Colonic mucosa (tissue), 4 donors: ENCODE measurements at regions not wholly inside any gene's neighbourhood (a gene's known extent, or its start where the extent isn't known, plus 50 kb on each side); places are given as distances from the start of the nearest gene placed in this dataset.

Source experiments
- DNase-seq: peaks from one replicate; pipeline ENCODE4 v3.0.0-alpha.2; 2020
- H3K27ac ChIP-seq: fragments of 200-600 bp; one replicate; pipeline ENCODE4 v1.8.0; 2021
- H3K27me3 ChIP-seq: fragments of 200-600 bp; one replicate; pipeline ENCODE4 v1.8.0; 2021
- H3K36me3 ChIP-seq: fragments of 200-600 bp; one replicate; pipeline ENCODE4 v1.8.0; 2021
- H3K4me1 ChIP-seq: fragments of 200-600 bp; one replicate; pipeline ENCODE4 v1.8.0; 2021; ENCODE audit warnings: mild to moderate bottlenecking
- H3K4me3 ChIP-seq: fragments of 200-600 bp; one replicate; pipeline ENCODE4 v1.8.0; 2021
- H3K9ac ChIP-seq, 2 donors: one replicate each; pipeline ENCODE4 v1.7.0; 2013; ENCODE audit warnings: control low read depth in 2 of 2, low read depth in 2 of 2, low read length in 2 of 2
- H3K9me3 ChIP-seq: fragments of 200-600 bp; one replicate; pipeline ENCODE4 v1.8.0; 2021
- intact Hi-C: fragments of 100-400 bp; cut with DNase I; formaldehyde crosslinking; loops from one replicate; pipeline ENCODE4 v1.14.1; 2022
- TF ChIP-seq, protein P1 (sequence below): fragments of 200-600 bp; IDR thresholded peaks from one replicate; pipeline ENCODE4 v1.8.0; 2022; ENCODE audit warnings: antibody characterized with exemption, mild to moderate bottlenecking
- donor health status: healthy.
- donor health status: DM: no; HTN: no; CAD: no.
- donor health status: DM: no; HTN: no; CAD: no.

DNA sequence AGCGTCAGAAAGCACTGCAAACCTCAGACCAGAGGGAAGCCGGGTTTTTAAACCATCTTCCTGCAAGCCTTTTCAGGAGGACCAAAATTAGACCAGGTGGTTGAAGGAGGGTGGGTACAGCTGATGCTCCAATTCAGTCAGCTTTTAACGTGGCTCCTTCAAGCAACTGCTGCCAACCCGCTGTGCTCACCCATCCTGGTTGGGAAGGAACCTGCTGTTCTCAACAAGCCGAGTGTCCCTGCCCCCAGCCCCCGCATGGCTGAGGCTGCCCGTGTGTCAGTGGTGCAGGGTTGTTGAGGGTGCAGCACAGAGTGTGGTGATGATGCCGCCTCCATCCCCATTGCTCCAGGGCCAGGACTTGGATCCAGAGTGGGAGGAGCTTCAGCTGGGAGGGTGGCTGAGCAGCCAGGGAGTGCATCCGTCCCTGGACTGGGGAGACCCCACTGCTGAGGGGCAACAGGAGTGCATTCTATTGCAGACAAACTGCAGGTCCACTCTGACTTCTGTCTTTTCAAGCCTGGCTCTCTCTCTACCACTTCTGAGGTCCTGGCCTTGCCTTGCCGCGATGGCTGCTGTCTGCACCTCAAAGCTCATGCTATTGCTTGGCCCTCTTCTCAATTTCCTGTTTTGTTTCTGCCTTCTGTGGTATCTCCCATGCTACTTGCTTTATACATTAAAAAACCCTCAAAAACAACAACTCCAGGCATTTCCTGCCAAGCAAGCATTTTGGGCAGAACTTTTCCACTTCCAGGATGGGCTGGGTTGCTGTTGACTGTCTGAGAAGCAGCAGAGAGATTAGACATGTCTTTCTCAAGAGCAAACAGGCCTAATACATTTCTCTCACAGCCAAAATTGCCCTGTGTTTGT lies 134.7 kb downstream of the DNAJB6 start:
- Histone ChIP-seq H3K36me3 (no peaks in the 10 kb centered on the region), H3K27ac (no peak overlapping the region), H3K4me1 (no peaks in the 10 kb centered on the region), H3K9me3 (no peaks in the 10 kb centered on the region), H3K4me3 (no peak overlapping the region), H3K27me3 (no peaks in the 10 kb centered on the region), H3K9ac (no peak overlapping the region)
- TF ChIP-seq, protein P1, sequence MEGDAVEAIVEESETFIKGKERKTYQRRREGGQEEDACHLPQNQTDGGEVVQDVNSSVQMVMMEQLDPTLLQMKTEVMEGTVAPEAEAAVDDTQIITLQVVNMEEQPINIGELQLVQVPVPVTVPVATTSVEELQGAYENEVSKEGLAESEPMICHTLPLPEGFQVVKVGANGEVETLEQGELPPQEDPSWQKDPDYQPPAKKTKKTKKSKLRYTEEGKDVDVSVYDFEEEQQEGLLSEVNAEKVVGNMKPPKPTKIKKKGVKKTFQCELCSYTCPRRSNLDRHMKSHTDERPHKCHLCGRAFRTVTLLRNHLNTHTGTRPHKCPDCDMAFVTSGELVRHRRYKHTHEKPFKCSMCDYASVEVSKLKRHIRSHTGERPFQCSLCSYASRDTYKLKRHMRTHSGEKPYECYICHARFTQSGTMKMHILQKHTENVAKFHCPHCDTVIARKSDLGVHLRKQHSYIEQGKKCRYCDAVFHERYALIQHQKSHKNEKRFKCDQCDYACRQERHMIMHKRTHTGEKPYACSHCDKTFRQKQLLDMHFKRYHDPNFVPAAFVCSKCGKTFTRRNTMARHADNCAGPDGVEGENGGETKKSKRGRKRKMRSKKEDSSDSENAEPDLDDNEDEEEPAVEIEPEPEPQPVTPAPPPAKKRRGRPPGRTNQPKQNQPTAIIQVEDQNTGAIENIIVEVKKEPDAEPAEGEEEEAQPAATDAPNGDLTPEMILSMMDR: no peak
- intact Hi-C loops: no loop called here
- no peak for DNase-seq

DNA sequence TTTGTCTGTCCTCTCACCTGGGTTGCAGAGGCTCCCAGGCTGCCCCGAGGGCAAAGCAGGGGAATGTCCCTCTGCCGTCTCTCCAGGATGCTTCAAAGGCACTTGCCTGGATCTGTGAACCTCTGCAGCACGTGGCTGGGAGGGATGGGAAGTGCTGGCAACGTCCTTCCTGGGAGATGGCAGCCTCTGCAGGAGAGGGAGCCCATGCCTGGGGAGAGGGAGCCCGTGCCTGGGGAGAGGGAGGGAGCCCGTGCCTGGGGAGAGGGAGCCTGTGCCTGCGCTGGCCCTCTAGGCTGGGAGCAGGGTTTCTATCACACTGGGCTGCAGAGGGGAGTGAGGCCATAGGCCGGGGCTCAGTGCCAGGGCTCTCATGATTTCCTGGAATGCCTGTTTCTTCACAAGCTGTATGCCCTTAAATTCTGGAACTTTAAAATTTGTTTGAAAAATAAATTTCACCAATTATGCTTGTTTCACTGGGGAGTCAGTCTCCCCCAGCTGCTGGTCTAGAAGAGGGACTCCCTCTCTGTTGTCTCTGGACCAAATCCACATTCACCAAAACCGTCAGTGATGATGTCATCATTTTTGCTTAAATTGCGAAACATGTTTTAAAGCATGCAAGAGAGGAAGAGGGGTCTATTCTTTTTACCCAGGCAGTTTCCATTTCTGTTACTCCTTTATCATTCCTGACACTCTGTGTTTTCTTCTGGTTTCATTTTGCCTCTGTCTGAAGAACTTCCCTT lies 135.7 kb downstream of the DNAJB6 start:
- intact Hi-C loops: no loop called here
- Histone ChIP-seq H3K9ac (no peak overlapping the region), H3K27me3 (no peaks in the 10 kb centered on the region), H3K9me3 (no peaks in the 10 kb centered on the region), H3K27ac (no peak overlapping the region), H3K4me3 (no peak overlapping the region), H3K36me3 (no peaks in the 10 kb centered on the region), H3K4me1 (no peaks in the 10 kb centered on the region)
- TF ChIP-seq, protein P1: no peak
- no peak for DNase-seq

DNA sequence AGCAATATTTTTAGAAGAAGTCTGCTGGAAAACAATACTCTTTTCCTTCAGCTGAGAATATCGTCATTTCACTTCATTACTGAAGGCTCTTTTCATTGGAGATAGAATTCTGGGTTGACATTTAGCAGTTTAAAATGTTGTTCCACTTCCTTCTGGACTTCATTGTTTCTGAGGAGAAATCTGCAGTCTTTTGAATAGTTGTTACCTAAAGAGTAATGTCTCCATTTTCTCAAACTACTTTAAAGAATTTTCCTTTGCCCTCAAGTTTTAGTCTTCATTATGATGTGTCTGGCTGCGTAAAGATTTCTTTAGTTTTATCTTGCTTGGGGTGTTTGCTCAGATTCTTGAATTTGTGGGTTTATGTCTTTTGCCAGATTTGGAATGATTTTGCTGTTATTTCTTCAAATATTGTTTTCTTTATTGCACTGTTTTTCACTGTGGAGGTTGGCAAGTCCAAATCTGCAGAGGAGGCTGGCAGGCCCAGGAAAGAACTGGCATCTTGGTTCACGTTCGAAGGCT lies 136.3 kb downstream of the DNAJB6 start:
- no peak for DNase-seq
- Histone ChIP-seq H3K4me1 (no peaks in the 10 kb centered on the region), H3K27ac (no peak overlapping the region), H3K9me3 (no peaks in the 10 kb centered on the region), H3K9ac (no peak overlapping the region), H3K36me3 (no peaks in the 10 kb centered on the region), H3K27me3 (no peaks in the 10 kb centered on the region), H3K4me3 (no peak overlapping the region)
- intact Hi-C loops: no loop called here
- TF ChIP-seq, protein P1: no peak

DNA sequence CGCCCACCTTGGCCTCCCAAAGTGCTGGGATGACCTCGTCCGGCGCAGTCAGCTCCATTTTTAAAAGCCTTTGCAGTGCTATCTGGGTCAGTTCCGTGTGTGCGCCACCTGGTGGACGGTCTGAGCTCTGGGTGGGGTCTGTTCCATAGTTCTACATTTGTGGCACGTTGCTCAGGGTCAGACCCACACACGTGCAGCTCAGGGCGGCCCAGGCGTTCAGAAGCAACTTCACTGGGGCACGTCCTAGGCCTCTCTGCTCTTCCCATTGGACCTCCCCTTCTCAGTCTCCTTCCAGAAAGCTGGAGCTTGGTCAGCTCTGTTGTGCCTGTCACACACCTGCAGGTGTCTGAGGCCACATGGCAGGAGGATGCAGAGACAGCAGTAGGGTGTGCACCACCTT lies 137.9 kb downstream of the DNAJB6 start:
- no peaks in the 10 kb centered on the region for H3K9me3 ChIP-seq
- H3K4me1 ChIP-seq: no peaks in the 10 kb centered on the region
- no peak overlapping the region for H3K4me3 ChIP-seq
- intact Hi-C loops: no loop called here
- no peak overlapping the region for H3K9ac ChIP-seq
- TF ChIP-seq, protein P1: peak; percentile 23
- peak; percentile 36 for DNase-seq
- no peak overlapping the region for H3K27ac ChIP-seq
- no peaks in the 10 kb centered on the region for H3K36me3 ChIP-seq
- no peaks in the 10 kb centered on the region for H3K27me3 ChIP-seq

DNA sequence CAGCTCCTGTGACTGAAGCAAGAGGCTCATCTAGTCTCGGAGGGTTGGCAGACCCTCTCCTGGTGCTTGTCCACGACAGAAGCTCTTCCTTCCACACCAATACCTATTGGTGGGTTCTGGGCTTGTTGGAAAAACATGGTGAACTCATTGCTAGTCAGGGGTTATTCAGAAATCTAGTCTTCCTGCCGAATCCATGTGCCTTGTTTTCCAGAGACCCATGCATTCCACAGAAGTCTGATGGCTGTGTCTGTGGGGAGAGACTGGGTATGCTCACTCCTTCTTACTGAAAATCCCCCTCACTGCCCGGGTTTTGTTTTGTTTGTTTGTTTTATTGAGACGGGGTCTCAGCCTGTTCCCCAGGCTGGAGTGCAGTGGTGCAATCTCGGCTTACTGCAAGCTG lies 138.3 kb downstream of the DNAJB6 start:
- intact Hi-C loops: no loop called here
- Histone ChIP-seq H3K4me3 (no peak overlapping the region), H3K27ac (no peak overlapping the region), H3K36me3 (no peaks in the 10 kb centered on the region), H3K27me3 (no peaks in the 10 kb centered on the region), H3K4me1 (no peaks in the 10 kb centered on the region), H3K9ac (no peak overlapping the region), H3K9me3 (no peaks in the 10 kb centered on the region)
- no peak for DNase-seq
- TF ChIP-seq, protein P1: no peak
